GM12891 (cell line): ENCODE measurements at regions not wholly inside any gene's neighbourhood (a gene's known extent, or its start where the extent isn't known, plus 50 kb on each side); places are given as distances from the start of the nearest gene placed in this dataset.

ENCODE experiments used
- PAX5 ChIP-seq: IDR thresholded peaks from 2 replicates; pipeline ENCODE4 v1.6.1; 2011; ENCODE audit warnings: low read length, moderate library complexity, mild to moderate bottlenecking; ENCODE audit not compliant: insufficient read depth, severe bottlenecking
- POLR2A ChIP-seq: IDR thresholded peaks from 2 replicates; pipeline ENCODE4 v1.6.1; 2011; ENCODE audit warnings: low read depth, low read length, control low read depth
- POLR2AphosphoS5 ChIP-seq: IDR thresholded peaks from 2 replicates; pipeline ENCODE4 v1.6.1; 2011; ENCODE audit warnings: low read depth, low read length, control low read depth
- POU2F2 ChIP-seq: IDR thresholded peaks from 2 replicates; pipeline ENCODE4 v1.6.1; 2011; ENCODE audit warnings: low read depth, mild to moderate bottlenecking, control low read depth, low read length, moderate library complexity
- SPI1 ChIP-seq: IDR thresholded peaks from 2 replicates; pipeline ENCODE4 v1.6.1; 2011; ENCODE audit warnings: low read depth, low read length, control low read depth
- TAF1 ChIP-seq: IDR thresholded peaks from 2 replicates; pipeline ENCODE4 v1.6.1; 2011; ENCODE audit warnings: low read depth, low read length, control low read depth

GRCh38 chr18:67192535-67192934, 324.0 kb downstream of the DSEL start:
- TF ChIP-seq POLR2A (no peak), TAF1 (no peak), POLR2AphosphoS5 (no peak), POU2F2 (no peak), PAX5 (no peak), SPI1 (no peak)
